ENCODE measurements at regions not wholly inside any gene's neighbourhood (a gene's known extent, or its start where the extent isn't known, plus 50 kb on each side); places are given as distances from the start of the nearest gene placed in this dataset.
A peak's percentile ranks its signal among the peaks of the same experiment; 100 is the strongest.

- no peak for DNase-seq (ENCODE audit: low read depth in 4 of 4, low spot score in 2 of 4)
These were observed 300.1 kb upstream of the SLC7A11 start for GRCh38 chr4:138542191-138542776.

DNA sequence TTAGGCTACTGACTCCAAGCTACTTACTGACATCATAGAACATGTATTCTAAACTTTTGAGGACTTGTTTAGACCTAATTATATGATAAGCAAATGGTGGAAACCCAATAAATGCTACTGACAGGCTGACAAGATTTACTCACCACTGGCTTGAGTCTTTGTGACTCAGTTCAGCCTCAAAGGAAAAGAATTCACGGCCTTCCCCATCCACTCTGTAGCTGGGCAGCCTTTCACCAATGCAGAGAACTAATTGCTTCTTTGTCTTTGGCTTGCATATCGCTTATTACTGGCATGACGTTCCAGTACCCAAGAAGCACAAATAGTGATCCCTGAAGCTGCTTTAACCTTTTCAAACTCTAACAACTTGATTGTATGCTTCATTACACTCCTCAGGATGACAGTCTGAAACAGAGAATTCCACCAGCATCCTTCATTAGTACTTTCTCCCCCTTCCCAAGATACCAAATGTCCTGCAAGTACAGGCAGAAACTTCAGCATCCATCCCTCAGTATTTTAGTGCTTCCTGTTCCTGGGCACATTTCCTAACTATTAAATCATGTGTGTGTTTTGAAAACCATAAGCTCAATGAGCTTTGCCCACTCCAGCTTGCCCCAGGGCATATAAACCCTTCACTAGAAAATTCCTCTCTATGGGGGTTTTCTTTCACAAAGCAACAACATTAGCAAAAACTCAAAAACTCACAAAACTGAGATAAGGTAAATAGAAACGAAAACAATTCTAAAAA, 298.1 kb upstream of the SLC7A11 start:
- DNase-seq (ENCODE audit: low read depth in 4 of 4, low spot score in 2 of 4), result no peak

- no peak for DNase-seq (ENCODE audit: low read depth in 4 of 4, low spot score in 2 of 4)
These were observed 296.6 kb upstream of the SLC7A11 start for GRCh38 chr4:138538743-138539142.

DNA sequence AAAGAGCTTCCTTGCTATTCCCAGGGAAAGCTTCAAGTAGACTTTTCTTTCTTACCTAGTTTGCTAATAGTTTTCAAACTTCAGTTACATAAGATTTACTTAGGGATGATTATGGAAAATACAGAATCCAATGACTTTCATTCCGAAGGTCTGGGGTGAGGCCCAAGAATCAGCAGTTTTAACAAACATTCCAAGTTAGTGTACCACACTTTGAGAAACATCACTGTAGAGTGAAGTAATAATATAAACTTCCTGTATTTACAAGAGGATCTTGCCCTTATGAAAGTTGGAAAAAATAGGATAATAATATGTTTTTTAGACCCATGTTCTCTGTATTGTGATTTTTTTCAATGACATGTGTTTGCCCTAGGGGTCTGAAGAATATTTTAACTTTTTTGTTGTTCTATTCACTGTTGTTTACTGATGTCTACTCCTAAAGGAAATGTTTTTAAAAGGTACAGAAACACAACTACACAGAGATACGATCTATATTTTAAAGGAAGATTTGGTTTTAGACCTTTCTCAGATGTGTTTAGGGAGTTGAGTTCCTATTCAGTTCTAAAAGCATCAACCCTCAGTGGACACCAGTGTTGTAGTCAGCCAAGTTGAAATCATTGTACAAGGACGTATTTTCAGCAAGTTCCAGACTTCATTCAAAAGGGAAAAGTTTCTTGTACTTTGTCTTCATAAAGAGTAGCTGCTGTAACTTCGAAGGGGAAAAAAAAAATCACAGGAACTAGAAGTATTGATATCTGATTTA, 295.8 kb upstream of the SLC7A11 start:
- DNase-seq (ENCODE audit: low read depth in 4 of 4, low spot score in 2 of 4), result no peak

DNA sequence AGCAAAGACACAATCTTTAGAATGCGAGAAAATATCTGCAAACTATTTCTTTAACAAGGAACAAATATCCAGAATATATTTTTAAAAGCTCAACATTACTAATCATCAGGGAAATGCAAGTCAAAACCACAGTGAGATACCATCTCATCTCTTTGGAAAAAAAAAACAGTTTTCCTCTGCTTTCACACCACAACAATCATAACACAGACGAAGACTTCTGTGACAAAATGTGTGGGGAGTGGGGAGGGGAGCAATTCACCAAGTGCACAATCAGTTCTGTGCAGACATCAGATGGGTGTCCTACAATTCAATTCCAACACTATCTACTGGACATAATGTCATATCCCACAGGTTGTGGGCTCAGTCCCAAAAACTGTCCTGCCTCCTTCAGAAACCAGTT, 293.2 kb upstream of the SLC7A11 start:
- DNase-seq (ENCODE audit: low read depth in 4 of 4, low spot score in 2 of 4), result no peak

DNA sequence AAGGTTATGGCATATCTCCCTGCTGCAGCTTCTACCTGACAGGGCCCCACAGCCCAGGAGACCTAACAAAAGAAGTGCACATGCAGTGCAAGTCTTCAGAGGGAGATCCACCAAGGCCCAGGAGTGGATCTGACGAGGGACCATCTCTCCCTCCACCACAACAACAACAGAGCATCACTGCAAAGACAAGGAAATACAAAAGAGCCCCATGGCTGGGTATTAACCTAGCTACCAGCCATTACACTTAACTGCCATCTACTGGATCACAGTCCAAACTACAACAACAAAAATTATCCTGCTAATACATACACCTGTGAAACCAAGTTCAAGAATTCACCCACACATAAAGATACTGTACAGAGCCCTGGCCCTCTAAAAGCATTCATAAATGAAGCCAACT, 280.2 kb upstream of the SLC7A11 start:
- no peak for DNase-seq (ENCODE audit: low read depth in 4 of 4, low spot score in 2 of 4)

- no peak for DNase-seq (ENCODE audit: low read depth in 4 of 4, low spot score in 2 of 4)
These were observed 279.7 kb upstream of the SLC7A11 start for GRCh38 chr4:138521809-138522208.

- no peak for DNase-seq (ENCODE audit: low read depth in 4 of 4, low spot score in 2 of 4)
These were observed 277.3 kb upstream of the SLC7A11 start for GRCh38 chr4:138519436-138519835.

- no peak for DNase-seq (ENCODE audit: low read depth in 4 of 4, low spot score in 2 of 4)
These were observed 271.4 kb upstream of the SLC7A11 start for GRCh38 chr4:138513535-138513934.

DNA sequence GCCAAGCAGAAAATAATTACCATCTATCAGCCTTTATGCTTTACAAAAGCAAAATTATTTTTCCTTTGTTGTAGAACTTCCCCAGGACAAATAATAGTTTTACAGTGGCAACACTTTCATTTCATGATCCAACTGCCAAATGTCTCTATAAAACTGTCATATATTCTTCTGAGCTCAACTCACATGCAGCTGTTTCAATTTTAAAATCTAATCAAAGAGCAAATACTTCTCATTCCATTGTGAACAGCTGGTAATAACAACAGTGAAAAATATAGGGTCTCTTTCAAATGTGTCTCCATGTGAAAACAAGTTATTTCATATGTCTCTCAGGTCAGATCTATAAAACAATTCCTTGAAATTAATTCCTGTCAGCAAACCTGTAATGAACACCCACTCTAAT, 270.6 kb upstream of the SLC7A11 start:
- DNase-seq (ENCODE audit: low read depth in 4 of 4, low spot score in 2 of 4), result peak in 1 of 4 donors; percentile 15

GRCh38 chr4:138510053-138510452, 267.9 kb upstream of the SLC7A11 start:
- no peak for DNase-seq (ENCODE audit: low read depth in 4 of 4, low spot score in 2 of 4)

- DNase-seq (ENCODE audit: low read depth in 4 of 4, low spot score in 2 of 4), result no peak
These were observed 267.2 kb upstream of the SLC7A11 start for GRCh38 chr4:138509346-138509745.

GRCh38 chr4:138507522-138507921, 265.4 kb upstream of the SLC7A11 start:
- no peak for DNase-seq (ENCODE audit: low read depth in 4 of 4, low spot score in 2 of 4)

- DNase-seq (ENCODE audit: low read depth in 4 of 4, low spot score in 2 of 4), result no peak
These were observed 259.5 kb upstream of the SLC7A11 start for GRCh38 chr4:138501614-138502013.

DNA sequence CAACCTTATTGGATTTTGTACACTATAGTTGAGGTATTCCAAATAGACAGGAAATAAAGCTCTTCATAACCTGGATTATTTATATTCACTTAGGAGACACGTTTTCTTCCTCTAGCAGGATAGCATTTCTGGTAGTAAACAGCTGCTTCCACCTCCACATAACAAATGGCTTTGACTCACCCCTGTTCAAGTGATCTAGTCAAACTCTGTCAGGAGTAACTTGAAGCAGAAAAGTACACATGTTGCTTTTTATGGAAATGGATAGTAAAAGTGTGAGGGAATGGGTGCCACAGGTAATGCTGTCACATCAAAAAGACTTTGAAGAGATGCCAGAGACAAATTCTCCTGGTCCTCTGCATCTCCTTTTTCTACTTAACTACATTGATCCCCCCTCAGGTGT, 258.7 kb upstream of the SLC7A11 start:
- no peak for DNase-seq (ENCODE audit: low read depth in 4 of 4, low spot score in 2 of 4)

- DNase-seq (ENCODE audit: low read depth in 4 of 4, low spot score in 2 of 4), result no peak
These were observed 257.5 kb upstream of the SLC7A11 start for GRCh38 chr4:138499627-138500026.

- DNase-seq (ENCODE audit: low read depth in 4 of 4, low spot score in 2 of 4), result no peak
These were observed 252.8 kb upstream of the SLC7A11 start for GRCh38 chr4:138494931-138495330.

- no peak for DNase-seq (ENCODE audit: low read depth in 4 of 4, low spot score in 2 of 4)
These were observed 252.0 kb upstream of the SLC7A11 start for GRCh38 chr4:138494116-138494515.

- no peak for DNase-seq (ENCODE audit: low read depth in 4 of 4, low spot score in 2 of 4)
These were observed 250.0 kb upstream of the SLC7A11 start for GRCh38 chr4:138492176-138492575.

DNA sequence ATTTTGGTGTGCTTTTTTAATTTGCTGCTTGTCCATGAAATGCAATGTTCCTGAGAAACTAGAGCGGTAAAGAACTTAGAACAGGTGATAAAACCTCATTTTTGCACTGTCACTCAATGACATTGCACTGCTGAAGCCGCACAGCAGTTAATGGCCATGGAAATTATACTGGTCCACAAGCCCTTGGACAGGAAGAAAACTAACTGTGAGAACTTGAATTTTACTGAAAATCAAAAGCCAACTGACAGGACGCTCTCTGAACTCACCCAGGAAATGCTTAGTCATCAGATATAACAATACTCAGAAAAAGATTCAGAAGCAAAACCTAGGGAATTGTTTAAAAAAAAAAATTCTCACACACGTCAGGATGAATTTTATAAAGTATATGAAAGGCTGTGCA, 246.4 kb upstream of the SLC7A11 start:
- DNase-seq (ENCODE audit: low read depth in 4 of 4, low spot score in 2 of 4), result no peak

- DNase-seq (ENCODE audit: low read depth in 4 of 4, low spot score in 2 of 4), result no peak
These were observed 245.5 kb upstream of the SLC7A11 start for GRCh38 chr4:138487670-138488069.

DNA sequence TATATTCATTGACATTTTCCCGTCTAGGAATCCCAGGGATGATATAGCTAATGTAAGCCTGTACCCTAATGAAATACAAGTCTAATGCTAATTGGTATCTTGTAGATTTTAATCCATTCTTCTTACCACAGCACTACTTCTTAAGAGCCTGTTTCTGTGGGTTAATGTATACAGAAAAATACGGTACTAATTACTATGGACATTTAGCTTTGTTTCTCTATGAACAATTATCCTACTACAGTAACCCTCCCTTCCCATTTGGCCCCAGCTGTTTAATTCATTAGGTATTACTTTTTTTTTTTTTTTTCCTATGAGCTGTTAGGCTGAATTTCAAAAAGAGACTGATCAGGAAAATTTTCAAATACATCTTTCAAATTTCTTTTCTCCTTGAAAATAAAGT, 245.1 kb upstream of the SLC7A11 start:
- DNase-seq (ENCODE audit: low read depth in 4 of 4, low spot score in 2 of 4), result no peak
